ENCODE measurements at regions not wholly inside any gene's neighbourhood (a gene's known extent, or its start where the extent isn't known, plus 50 kb on each side); places are given as distances from the start of the nearest gene placed in this dataset.

DNA sequence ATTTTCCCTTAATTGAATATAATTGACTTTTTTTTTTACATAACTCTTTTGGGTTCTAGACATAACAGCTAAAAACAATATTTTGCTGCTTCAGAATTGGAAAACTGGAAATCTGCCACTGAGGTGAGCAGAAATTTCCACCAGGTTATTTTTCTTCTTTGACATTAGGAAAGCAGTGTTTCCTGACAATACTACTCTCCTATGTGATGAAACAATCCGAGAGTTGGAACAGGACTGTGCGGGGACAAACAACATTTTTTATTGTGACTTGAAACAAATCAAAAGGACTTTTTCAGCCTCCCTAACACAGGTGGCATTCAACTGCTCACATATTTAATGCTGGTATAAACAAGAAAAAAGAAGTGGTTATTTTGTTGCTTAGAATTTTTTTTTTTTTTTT is 237.2 kb downstream of the RNF152 start:
- no peaks in the 10 kb centered on the region for H3K4me1 Mint-ChIP-seq
- POLR2A ChIA-PET (ENCODE audit: partially characterized antibody) = no interaction called here
- H3K27me3 Mint-ChIP-seq = peaks cover 3 to 4% of the 10 kb centered on the region in 2 donors
- CTCF ChIA-PET (ENCODE audit: partially characterized antibody) = no interaction called here
- Histone ChIP-seq H3K36me3 (ENCODE audit: insufficient read depth, low read length) (no peaks in the 10 kb centered on the region), H3K27ac (ENCODE audit: low read depth, low read length) (no peak overlapping the region), H3K4me3 (ENCODE audit: low read length in 2 of 2) (no peak overlapping the region), H3K27me3 (ENCODE audit: insufficient read depth, low read length) (no peaks in the 10 kb centered on the region), H3K9me3 (ENCODE audit: control insufficient read depth in 1 of 2, low read length in 2 of 2) (no peaks in the 10 kb centered on the region), H3K4me1 (ENCODE audit: insufficient read depth, low read length) (no peaks in the 10 kb centered on the region)
- H3K27ac Mint-ChIP-seq = no peak overlapping the region
- no peak for DNase-seq
- peaks cover 0 to 7% (median 3%) of the 10 kb centered on the region in 8 donors for H3K9me3 Mint-ChIP-seq
- intact Hi-C loops (cut with micrococcal nuclease) = no loop called here
- H3K36me3 Mint-ChIP-seq = no peaks in the 10 kb centered on the region
- H3K4me3 Mint-ChIP-seq = no peak overlapping the region

DNA sequence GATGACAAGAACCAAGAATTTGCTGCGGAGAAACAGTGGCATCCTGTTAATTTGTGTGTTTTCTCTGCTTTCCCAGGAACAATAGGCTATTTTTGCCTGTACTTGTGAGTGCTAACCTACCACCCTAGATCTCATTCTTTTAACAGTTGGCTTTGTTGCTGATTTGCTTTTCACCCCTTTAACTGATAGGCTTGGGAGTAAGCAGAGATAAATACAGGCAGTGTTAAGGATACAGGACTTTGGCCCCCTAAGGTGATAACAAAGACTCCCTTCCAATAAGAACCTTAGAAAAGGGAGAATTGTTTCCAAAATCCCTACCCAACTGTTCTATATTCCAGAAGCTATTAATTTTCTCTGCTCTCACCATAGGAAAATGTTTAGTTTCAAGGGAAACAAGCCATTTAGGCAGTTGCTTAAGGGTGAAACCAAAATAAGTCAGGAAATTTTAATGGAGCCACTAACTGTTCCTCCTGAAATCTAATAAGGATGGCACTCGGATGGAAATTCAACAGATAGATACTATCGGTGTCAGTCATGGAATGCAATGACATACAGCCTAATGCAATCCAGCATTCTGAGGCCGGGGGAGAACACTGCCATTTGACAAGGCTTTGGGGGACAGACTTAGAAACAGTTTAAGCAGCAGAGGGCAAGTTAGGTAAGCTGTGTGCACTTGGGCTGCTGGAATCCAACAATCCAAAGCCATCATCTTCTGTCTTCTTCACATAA is 238.8 kb downstream of the RNF152 start:
- no peaks in the 10 kb centered on the region for H3K4me1 ChIP-seq (ENCODE audit: insufficient read depth, low read length)
- no peaks in the 10 kb centered on the region for H3K36me3 ChIP-seq (ENCODE audit: insufficient read depth, low read length)
- ChIA-PET POLR2A (ENCODE audit: partially characterized antibody) (no interaction called here), CTCF (ENCODE audit: partially characterized antibody) (no interaction called here)
- Mint-ChIP-seq H3K4me1 (no peaks in the 10 kb centered on the region), H3K9me3 (peaks cover 0 to 7% (median 3%) of the 10 kb centered on the region in 8 donors), H3K4me3 (no peak overlapping the region), H3K27me3 (peaks cover 2 to 3% of the 10 kb centered on the region in 2 donors), H3K36me3 (no peaks in the 10 kb centered on the region), H3K27ac (no peak overlapping the region)
- no peak for DNase-seq
- no peak overlapping the region for H3K4me3 ChIP-seq (ENCODE audit: low read length in 2 of 2)
- intact Hi-C loops (cut with micrococcal nuclease) = no loop called here
- H3K27ac ChIP-seq (ENCODE audit: low read depth, low read length) = no peak overlapping the region
- H3K27me3 ChIP-seq (ENCODE audit: insufficient read depth, low read length) = no peaks in the 10 kb centered on the region
- H3K9me3 ChIP-seq (ENCODE audit: control insufficient read depth in 1 of 2, low read length in 2 of 2) = no peaks in the 10 kb centered on the region

DNA sequence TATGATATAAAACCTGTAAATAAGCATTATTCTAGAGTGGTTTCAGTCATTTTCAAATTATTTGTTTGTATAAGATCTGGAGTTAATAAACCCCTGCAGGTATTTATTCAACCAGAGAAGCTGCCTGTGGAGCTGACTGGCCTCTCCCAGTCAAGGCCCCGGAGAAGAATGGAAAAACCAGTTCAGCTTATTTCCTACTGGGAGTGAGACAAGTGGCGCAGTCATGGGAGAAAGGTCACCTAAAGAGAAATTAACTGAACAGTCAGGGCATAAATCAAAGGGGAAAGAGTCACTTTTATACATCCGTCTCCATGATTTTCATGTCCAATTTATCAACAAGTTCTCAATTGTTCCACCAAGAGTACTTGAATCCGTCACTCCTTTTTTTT is 240.9 kb downstream of the RNF152 start:
- Histone ChIP-seq H3K4me1 (ENCODE audit: insufficient read depth, low read length) (no peaks in the 10 kb centered on the region), H3K4me3 (ENCODE audit: low read length in 2 of 2) (no peak overlapping the region), H3K27ac (ENCODE audit: low read depth, low read length) (no peak overlapping the region), H3K27me3 (ENCODE audit: insufficient read depth, low read length) (no peaks in the 10 kb centered on the region), H3K9me3 (ENCODE audit: control insufficient read depth in 1 of 2, low read length in 2 of 2) (no peaks in the 10 kb centered on the region), H3K36me3 (ENCODE audit: insufficient read depth, low read length) (no peaks in the 10 kb centered on the region)
- POLR2A ChIA-PET (ENCODE audit: partially characterized antibody) = no interaction called here
- Mint-ChIP-seq H3K27me3 (no peaks in the 10 kb centered on the region), H3K9me3 (peaks cover 0 to 2% (median 0%) of the 10 kb centered on the region in 8 donors), H3K27ac (no peak overlapping the region), H3K36me3 (no peaks in the 10 kb centered on the region), H3K4me3 (no peak overlapping the region), H3K4me1 (no peaks in the 10 kb centered on the region)
- CTCF ChIA-PET (ENCODE audit: partially characterized antibody) = no interaction called here
- intact Hi-C loops (cut with micrococcal nuclease) = no loop called here
- no peak for DNase-seq

DNA sequence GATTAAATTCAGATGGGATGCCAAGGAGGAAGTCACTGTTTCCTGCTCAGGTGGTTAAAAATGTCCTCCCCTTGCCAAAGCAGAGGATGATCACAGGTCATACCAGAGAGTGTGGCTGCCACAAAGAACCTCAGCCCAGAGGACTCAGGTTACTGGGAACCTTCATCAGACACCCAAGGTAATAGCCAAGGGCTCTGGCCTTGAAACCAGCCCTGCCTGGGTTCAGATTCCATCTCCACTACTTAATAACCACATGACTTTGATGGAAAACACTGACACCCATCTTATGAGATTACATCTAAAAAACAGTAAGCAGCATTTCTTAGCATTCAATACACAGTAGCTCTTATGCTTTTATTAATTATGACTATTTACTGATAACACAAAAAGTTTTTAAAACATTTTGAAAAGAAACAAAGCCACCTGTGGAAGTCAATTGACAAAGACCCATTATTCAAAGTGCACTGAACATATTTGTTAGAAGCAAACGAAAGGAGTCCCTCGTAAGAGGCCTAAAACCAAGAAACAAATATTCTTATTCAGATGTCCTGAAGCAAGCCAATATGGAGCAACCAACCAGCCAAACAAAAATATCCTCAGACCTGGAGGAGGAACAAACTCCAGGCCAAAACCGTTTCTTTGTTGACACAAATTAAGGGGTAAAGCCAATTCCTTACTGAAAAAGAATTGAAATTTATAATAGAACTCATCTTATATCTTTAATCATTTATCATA is 241.5 kb downstream of the RNF152 start:
- POLR2A ChIA-PET (ENCODE audit: partially characterized antibody) = no interaction called here

DNA sequence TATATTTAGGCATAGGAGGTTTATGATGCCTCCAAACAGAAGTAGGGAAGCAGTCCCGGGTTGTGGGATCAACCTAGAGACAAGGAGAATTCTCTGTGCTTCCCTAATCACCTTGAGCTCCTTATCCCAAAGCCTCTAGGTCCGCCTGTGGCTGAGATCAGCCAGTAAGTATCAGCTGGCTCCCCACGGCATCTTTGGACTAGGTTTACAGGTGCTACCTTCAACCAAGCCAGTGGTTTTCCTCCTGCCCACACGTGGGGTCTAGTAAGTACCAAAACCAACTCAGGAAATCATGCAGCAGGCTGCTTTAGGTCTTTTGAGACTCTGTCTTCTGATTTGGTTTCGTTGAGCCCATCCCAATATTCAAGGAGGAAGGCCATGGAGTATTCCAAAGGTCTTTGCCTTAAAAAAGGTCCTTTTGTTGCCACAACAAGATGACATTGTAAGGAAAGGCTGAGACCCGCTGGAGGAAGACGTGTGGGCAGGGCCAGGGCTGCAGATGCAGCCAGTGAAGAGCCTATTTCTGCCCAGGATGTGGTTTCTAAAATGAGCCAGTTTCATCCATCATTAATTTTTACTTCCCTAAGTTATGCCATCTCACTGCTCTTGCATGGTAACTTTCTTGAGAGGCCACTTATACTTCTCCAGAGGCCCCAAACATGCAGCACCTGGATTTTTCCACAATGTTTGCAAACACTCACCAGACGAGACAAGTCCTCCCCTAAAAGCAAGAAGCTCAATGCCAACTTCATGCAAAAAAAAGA is 248.7 kb downstream of the RNF152 start:
- intact Hi-C loops (cut with micrococcal nuclease) = no loop called here
- Mint-ChIP-seq H3K9me3 (no peaks in the 10 kb centered on the region), H3K4me1 (peaks cover 0 to 12% (median 2%) of the 10 kb centered on the region in 4 donors), H3K36me3 (no peaks in the 10 kb centered on the region), H3K27ac (no peak overlapping the region), H3K27me3 (peaks cover 2 to 4% of the 10 kb centered on the region in 2 donors), H3K4me3 (peak overlapping the region in 1 of 8 donors; percentile 27)
- no peaks in the 10 kb centered on the region for H3K9me3 ChIP-seq (ENCODE audit: control insufficient read depth in 1 of 2, low read length in 2 of 2)
- POLR2A ChIA-PET (ENCODE audit: partially characterized antibody) = no interaction called here
- H3K36me3 ChIP-seq (ENCODE audit: insufficient read depth, low read length) = no peaks in the 10 kb centered on the region
- CTCF ChIA-PET (ENCODE audit: partially characterized antibody) = no interaction called here
- no peak for DNase-seq
- no peaks in the 10 kb centered on the region for H3K4me1 ChIP-seq (ENCODE audit: insufficient read depth, low read length)
- H3K27me3 ChIP-seq (ENCODE audit: insufficient read depth, low read length) = no peaks in the 10 kb centered on the region
- no peak overlapping the region for H3K27ac ChIP-seq (ENCODE audit: low read depth, low read length)
- no peak overlapping the region for H3K4me3 ChIP-seq (ENCODE audit: low read length in 2 of 2)

More for the DNA sequence above, 241.5 kb downstream of the RNF152 start:
- H3K4me3 Mint-ChIP-seq = no peak overlapping the region
- Histone ChIP-seq H3K27ac (ENCODE audit: low read depth, low read length) (no peak overlapping the region), H3K27me3 (ENCODE audit: insufficient read depth, low read length) (no peaks in the 10 kb centered on the region), H3K36me3 (ENCODE audit: insufficient read depth, low read length) (no peaks in the 10 kb centered on the region), H3K9me3 (ENCODE audit: control insufficient read depth in 1 of 2, low read length in 2 of 2) (no peaks in the 10 kb centered on the region), H3K4me3 (ENCODE audit: low read length in 2 of 2) (no peak overlapping the region), H3K4me1 (ENCODE audit: insufficient read depth, low read length) (no peaks in the 10 kb centered on the region)
- no peak for DNase-seq
- H3K27ac Mint-ChIP-seq = no peak overlapping the region
- H3K36me3 Mint-ChIP-seq = no peaks in the 10 kb centered on the region
- H3K9me3 Mint-ChIP-seq = peaks cover 0 to 2% (median 0%) of the 10 kb centered on the region in 8 donors
- H3K4me1 Mint-ChIP-seq = no peaks in the 10 kb centered on the region
- intact Hi-C loops (cut with micrococcal nuclease) = no loop called here
- H3K27me3 Mint-ChIP-seq = no peaks in the 10 kb centered on the region
- CTCF ChIA-PET (ENCODE audit: partially characterized antibody) = no interaction called here

DNA sequence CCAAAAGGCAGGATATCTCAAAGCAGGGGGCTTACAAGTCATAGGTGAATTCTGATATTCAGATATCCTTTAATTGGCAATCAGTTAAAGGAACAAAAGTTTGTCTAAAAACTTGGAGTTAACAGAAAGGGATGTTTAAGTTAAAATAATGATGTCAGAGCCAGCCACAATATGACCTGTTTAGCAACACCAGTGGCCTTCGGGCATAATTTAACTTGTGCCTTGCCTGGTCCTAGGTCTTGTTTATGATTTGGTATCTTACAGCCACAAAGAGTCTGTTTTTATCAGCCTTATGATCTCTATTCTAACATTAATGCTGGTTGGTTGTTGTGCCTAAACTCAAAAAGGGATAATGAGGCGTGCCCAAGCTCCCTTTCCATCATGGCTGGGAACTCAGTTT is 252.9 kb downstream of the RNF152 start:
- Histone ChIP-seq H3K27ac (ENCODE audit: low read depth, low read length) (no peak overlapping the region), H3K9me3 (ENCODE audit: control insufficient read depth in 1 of 2, low read length in 2 of 2) (no peaks in the 10 kb centered on the region), H3K36me3 (ENCODE audit: insufficient read depth, low read length) (no peaks in the 10 kb centered on the region), H3K4me3 (ENCODE audit: low read length in 2 of 2) (no peak overlapping the region), H3K4me1 (ENCODE audit: insufficient read depth, low read length) (no peaks in the 10 kb centered on the region), H3K27me3 (ENCODE audit: insufficient read depth, low read length) (peaks cover 3% of the 10 kb centered on the region)
- Mint-ChIP-seq H3K4me3 (no peak overlapping the region), H3K36me3 (no peaks in the 10 kb centered on the region), H3K4me1 (peaks cover 0 to 12% (median 3%) of the 10 kb centered on the region in 4 donors), H3K27ac (no peak overlapping the region), H3K27me3 (peaks cover 4 to 5% of the 10 kb centered on the region in 2 donors), H3K9me3 (no peaks in the 10 kb centered on the region)
- intact Hi-C loops (cut with micrococcal nuclease) = loop anchor here (5.0 kb wide), 1 partner anchor 252 kb away; the partner anchor contains the start of gene RNF152
- DNase-seq = no peak
- ChIA-PET POLR2A (ENCODE audit: partially characterized antibody) (no interaction called here), CTCF (ENCODE audit: partially characterized antibody) (interaction anchor here (1.2 kb wide), 1 partner anchor 492 kb away, joined by 4 read pairs; no protein-coding TSS in a partner anchor)
